K562 (cell line): ENCODE measurements at regions not wholly inside any gene's neighbourhood (a gene's known extent, or its start where the extent isn't known, plus 50 kb on each side); places are given as distances from the start of the nearest gene placed in this dataset.

Experiments
- ADNP ChIP-seq: fragments of 200-800 bp; sonication (Bioruptor generic); IDR thresholded peaks from 2 replicates; pipeline ENCODE4 v1.6.1; 2016; ENCODE audit warnings: missing genetic modification characterization, missing compliant biosample characterization
- CBX2 ChIP-seq: fragments of 200-600 bp; sonication (generic); IDR thresholded peaks from one replicate; pipeline ENCODE4 v1.6.1; 2012; ENCODE audit warnings: mild to moderate bottlenecking, low read length, inconsistent platforms; ENCODE audit not compliant: insufficient read depth, poor library complexity, severe bottlenecking
- CHCHD3 ChIP-seq: fragments of 250-450 bp; sonication (Bioruptor Pico); IDR thresholded peaks from 2 replicates; pipeline ENCODE4 v2.1.2; 2022; ENCODE audit warnings: mild to moderate bottlenecking
- MCM7 ChIP-seq, 2 experiments: fragments of 450-650 bp; IDR thresholded peaks; 2 replicates each; pipeline ENCODE4 v1.6.1; 2016 to 2018
- POLR2B ChIP-seq: fragments of 450-650 bp; IDR thresholded peaks from 2 replicates; pipeline ENCODE4 v1.6.1; 2018; ENCODE audit warnings: low read depth; ENCODE audit not compliant: partially characterized antibody
- TAF1 ChIP-seq: IDR thresholded peaks from 2 replicates; pipeline ENCODE4 v1.6.1; 2011; ENCODE audit warnings: mild to moderate bottlenecking, low read length, moderate library complexity; ENCODE audit not compliant: insufficient read depth, control insufficient read depth, severe bottlenecking; ENCODE audit errors: extremely low read depth
- U2AF2 ChIP-seq: fragments of 200-400 bp; formaldehyde crosslinking; optimal IDR thresholded peaks from 2 replicates; pipeline ENCODE3; 2017; ENCODE audit warnings: low read depth, mild to moderate bottlenecking, low read length
- ZFP36 ChIP-seq: fragments of 150-350 bp; IDR thresholded peaks from 2 replicates; pipeline ENCODE4 v1.6.1; 2018; ENCODE audit warnings: low read length, low read depth; ENCODE audit not compliant: partially characterized antibody
- TF ChIP-seq, protein P1 (sequence below): sonication (generic); formaldehyde crosslinking; IDR thresholded peaks from 2 replicates; pipeline ENCODE4 v1.8.1; 2023; ENCODE audit warnings: mild to moderate bottlenecking, missing genetic modification reagents
- TF ChIP-seq, protein P2 (sequence below): fragments of 450-650 bp; IDR thresholded peaks from 2 replicates; pipeline ENCODE4 v1.6.1; 2017; ENCODE audit warnings: mild to moderate bottlenecking, moderate library complexity
- TF ChIP-seq, protein P3 (sequence below): sonication (generic); formaldehyde crosslinking; IDR thresholded peaks from 2 replicates; pipeline ENCODE4 v1.8.0; 2022; ENCODE audit warnings: mild to moderate bottlenecking, missing genetic modification reagents
- TF ChIP-seq, protein P4 (sequence below): fragments of 200-600 bp; sonication (generic); IDR thresholded peaks from one replicate; pipeline ENCODE4 v1.6.1; 2012; ENCODE audit warnings: mild to moderate bottlenecking, low read depth, low read length, inconsistent platforms

DNA sequence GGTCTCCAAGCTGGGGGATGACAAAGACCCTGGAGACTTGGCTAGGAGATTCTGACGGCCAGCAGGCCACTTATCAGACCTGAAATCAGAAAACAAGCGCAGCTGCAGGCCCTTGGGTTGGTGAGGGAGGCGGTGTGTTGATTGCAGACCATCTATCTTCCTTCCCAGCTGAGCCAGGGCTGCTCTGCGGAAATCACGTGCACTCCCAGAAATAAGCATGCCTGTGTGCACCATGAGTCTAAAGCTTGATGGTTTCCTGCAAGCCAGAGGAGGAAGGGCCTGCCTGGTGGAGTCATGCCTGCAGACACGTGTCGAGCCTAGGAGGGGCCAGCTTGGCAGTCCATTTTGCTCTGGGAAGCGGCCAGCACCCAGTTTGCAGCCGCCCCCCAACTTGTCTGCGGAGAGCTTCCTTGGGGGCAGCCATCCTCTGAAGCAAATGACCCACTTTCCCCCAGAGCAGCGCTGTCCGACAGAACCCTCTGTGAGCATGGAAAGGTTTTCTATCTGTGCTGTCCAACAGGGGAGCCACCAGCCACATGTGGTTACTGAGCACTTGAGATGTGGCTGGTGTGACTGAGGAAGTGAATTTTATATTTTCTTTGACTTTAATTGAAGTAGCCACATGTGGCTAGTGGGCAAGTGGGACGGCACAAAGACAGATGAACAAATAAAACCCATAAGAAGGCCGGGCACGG lies 175.7 kb upstream of the BCOR start (continued):
- TF ChIP-seq, protein P1, sequence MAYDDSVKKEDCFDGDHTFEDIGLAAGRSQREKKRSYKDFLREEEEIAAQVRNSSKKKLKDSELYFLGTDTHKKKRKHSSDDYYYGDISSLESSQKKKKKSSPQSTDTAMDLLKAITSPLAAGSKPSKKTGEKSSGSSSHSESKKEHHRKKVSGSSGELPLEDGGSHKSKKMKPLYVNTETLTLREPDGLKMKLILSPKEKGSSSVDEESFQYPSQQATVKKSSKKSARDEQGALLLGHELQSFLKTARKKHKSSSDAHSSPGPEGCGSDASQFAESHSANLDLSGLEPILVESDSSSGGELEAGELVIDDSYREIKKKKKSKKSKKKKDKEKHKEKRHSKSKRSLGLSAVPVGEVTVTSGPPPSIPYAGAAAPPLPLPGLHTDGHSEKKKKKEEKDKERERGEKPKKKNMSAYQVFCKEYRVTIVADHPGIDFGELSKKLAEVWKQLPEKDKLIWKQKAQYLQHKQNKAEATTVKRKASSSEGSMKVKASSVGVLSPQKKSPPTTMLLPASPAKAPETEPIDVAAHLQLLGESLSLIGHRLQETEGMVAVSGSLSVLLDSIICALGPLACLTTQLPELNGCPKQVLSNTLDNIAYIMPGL, result no peak
- TF ChIP-seq, protein P2, sequence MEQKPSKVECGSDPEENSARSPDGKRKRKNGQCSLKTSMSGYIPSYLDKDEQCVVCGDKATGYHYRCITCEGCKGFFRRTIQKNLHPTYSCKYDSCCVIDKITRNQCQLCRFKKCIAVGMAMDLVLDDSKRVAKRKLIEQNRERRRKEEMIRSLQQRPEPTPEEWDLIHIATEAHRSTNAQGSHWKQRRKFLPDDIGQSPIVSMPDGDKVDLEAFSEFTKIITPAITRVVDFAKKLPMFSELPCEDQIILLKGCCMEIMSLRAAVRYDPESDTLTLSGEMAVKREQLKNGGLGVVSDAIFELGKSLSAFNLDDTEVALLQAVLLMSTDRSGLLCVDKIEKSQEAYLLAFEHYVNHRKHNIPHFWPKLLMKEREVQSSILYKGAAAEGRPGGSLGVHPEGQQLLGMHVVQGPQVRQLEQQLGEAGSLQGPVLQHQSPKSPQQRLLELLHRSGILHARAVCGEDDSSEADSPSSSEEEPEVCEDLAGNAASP, result no peak
- TF ChIP-seq, protein P3, sequence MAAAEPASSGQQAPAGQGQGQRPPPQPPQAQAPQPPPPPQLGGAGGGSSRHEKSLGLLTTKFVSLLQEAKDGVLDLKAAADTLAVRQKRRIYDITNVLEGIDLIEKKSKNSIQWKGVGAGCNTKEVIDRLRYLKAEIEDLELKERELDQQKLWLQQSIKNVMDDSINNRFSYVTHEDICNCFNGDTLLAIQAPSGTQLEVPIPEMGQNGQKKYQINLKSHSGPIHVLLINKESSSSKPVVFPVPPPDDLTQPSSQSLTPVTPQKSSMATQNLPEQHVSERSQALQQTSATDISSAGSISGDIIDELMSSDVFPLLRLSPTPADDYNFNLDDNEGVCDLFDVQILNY (CRISPR knock-in tag), result no peak
- TF ChIP-seq ZFP36, result no peak
- TF ChIP-seq U2AF2, result no peak
- no peak for TF ChIP-seq TAF1
- TF ChIP-seq, protein P4, sequence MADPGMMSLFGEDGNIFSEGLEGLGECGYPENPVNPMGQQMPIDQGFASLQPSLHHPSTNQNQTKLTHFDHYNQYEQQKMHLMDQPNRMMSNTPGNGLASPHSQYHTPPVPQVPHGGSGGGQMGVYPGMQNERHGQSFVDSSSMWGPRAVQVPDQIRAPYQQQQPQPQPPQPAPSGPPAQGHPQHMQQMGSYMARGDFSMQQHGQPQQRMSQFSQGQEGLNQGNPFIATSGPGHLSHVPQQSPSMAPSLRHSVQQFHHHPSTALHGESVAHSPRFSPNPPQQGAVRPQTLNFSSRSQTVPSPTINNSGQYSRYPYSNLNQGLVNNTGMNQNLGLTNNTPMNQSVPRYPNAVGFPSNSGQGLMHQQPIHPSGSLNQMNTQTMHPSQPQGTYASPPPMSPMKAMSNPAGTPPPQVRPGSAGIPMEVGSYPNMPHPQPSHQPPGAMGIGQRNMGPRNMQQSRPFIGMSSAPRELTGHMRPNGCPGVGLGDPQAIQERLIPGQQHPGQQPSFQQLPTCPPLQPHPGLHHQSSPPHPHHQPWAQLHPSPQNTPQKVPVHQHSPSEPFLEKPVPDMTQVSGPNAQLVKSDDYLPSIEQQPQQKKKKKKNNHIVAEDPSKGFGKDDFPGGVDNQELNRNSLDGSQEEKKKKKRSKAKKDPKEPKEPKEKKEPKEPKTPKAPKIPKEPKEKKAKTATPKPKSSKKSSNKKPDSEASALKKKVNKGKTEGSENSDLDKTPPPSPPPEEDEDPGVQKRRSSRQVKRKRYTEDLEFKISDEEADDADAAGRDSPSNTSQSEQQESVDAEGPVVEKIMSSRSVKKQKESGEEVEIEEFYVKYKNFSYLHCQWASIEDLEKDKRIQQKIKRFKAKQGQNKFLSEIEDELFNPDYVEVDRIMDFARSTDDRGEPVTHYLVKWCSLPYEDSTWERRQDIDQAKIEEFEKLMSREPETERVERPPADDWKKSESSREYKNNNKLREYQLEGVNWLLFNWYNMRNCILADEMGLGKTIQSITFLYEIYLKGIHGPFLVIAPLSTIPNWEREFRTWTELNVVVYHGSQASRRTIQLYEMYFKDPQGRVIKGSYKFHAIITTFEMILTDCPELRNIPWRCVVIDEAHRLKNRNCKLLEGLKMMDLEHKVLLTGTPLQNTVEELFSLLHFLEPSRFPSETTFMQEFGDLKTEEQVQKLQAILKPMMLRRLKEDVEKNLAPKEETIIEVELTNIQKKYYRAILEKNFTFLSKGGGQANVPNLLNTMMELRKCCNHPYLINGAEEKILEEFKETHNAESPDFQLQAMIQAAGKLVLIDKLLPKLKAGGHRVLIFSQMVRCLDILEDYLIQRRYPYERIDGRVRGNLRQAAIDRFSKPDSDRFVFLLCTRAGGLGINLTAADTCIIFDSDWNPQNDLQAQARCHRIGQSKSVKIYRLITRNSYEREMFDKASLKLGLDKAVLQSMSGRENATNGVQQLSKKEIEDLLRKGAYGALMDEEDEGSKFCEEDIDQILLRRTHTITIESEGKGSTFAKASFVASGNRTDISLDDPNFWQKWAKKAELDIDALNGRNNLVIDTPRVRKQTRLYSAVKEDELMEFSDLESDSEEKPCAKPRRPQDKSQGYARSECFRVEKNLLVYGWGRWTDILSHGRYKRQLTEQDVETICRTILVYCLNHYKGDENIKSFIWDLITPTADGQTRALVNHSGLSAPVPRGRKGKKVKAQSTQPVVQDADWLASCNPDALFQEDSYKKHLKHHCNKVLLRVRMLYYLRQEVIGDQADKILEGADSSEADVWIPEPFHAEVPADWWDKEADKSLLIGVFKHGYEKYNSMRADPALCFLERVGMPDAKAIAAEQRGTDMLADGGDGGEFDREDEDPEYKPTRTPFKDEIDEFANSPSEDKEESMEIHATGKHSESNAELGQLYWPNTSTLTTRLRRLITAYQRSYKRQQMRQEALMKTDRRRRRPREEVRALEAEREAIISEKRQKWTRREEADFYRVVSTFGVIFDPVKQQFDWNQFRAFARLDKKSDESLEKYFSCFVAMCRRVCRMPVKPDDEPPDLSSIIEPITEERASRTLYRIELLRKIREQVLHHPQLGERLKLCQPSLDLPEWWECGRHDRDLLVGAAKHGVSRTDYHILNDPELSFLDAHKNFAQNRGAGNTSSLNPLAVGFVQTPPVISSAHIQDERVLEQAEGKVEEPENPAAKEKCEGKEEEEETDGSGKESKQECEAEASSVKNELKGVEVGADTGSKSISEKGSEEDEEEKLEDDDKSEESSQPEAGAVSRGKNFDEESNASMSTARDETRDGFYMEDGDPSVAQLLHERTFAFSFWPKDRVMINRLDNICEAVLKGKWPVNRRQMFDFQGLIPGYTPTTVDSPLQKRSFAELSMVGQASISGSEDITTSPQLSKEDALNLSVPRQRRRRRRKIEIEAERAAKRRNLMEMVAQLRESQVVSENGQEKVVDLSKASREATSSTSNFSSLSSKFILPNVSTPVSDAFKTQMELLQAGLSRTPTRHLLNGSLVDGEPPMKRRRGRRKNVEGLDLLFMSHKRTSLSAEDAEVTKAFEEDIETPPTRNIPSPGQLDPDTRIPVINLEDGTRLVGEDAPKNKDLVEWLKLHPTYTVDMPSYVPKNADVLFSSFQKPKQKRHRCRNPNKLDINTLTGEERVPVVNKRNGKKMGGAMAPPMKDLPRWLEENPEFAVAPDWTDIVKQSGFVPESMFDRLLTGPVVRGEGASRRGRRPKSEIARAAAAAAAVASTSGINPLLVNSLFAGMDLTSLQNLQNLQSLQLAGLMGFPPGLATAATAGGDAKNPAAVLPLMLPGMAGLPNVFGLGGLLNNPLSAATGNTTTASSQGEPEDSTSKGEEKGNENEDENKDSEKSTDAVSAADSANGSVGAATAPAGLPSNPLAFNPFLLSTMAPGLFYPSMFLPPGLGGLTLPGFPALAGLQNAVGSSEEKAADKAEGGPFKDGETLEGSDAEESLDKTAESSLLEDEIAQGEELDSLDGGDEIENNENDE, result no peak
- no peak for TF ChIP-seq CHCHD3
- TF ChIP-seq POLR2B, result no peak
- no peak for TF ChIP-seq MCM7 (IDR thresholded peaks at IDR 0.05)
- TF ChIP-seq CBX2, result no peak
- TF ChIP-seq ADNP (tag), result no peak
